Testis (tissue), 2 donors: ENCODE measurements at regions not wholly inside any gene's neighbourhood (a gene's known extent, or its start where the extent isn't known, plus 50 kb on each side); places are given as distances from the start of the nearest gene placed in this dataset.
A peak's percentile ranks its signal among the peaks of the same experiment; 100 is the strongest.

Source experiments
- DNase-seq: peaks from one replicate; pipeline ENCODE4 v3.0.0-alpha.2; 2019
- H3K27ac ChIP-seq, 2 donors: fragments of 200-600 bp; sonication (generic); one replicate each; pipeline ENCODE4 v1.5.1; 2019
- H3K27me3 ChIP-seq: fragments of 200-600 bp; sonication (generic); one replicate; pipeline ENCODE4 v1.5.1; 2019
- H3K36me3 ChIP-seq: fragments of 200-600 bp; sonication (generic); one replicate; pipeline ENCODE4 v1.5.1; 2017; ENCODE audit warnings: low read depth; ENCODE audit errors: missing control alignments
- H3K4me1 ChIP-seq: fragments of 200-600 bp; sonication (generic); one replicate; pipeline ENCODE4 v1.5.1; 2019
- H3K4me3 ChIP-seq, 2 donors: fragments of 200-600 bp; sonication (generic); one replicate each; pipeline ENCODE4 v1.5.1; 2017 to 2019
- H3K9me3 ChIP-seq: fragments of 200-600 bp; sonication (generic); one replicate; pipeline ENCODE4 v1.5.1; 2017
- CTCF ChIP-seq, 3 experiments: fragments of 450-650 bp in 2 of 3; fragments of 200-600 bp in 1 of 3; sonication (generic) in 1 of 3; IDR thresholded peaks; one replicate each; pipeline ENCODE4 v1.5.1; 2016 to 2019; ENCODE audit warnings: antibody characterized with exemption in 3 of 3, mild to moderate bottlenecking in 2 of 3, moderate library complexity in 1 of 3
- POLR2A ChIP-seq: fragments of 450-650 bp; IDR thresholded peaks from one replicate; pipeline ENCODE4 v1.6.1; 2017; ENCODE audit warnings: antibody characterized with exemption, mild to moderate bottlenecking, moderate library complexity
- WGBS, 2 donors: methylation state at CpG; one replicate each; pipeline ENCODE4 v1.1.5; 2018; 5-methylcytosine and 5-hydroxymethylcytosine counted together
- intact Hi-C: fragments of 100-400 bp; cut with DNase I; formaldehyde crosslinking; loops from one replicate; pipeline ENCODE4 v1.15.1; 2023; ENCODE audit warnings: low total_unique reads

GRCh38 chr11:23725752-23726151 lies 771.1 kb upstream of the LUZP2 start:
- no peaks in the 10 kb centered on the region for H3K4me1 ChIP-seq
- TF ChIP-seq POLR2A (no peak), CTCF (IDR thresholded peaks at IDR 0.05) (no peak)
- H3K9me3 ChIP-seq: no peaks in the 10 kb centered on the region
- no peak overlapping the region for H3K27ac ChIP-seq
- H3K36me3 ChIP-seq: no peaks in the 10 kb centered on the region
- DNase-seq: no peak
- H3K27me3 ChIP-seq: no peaks in the 10 kb centered on the region
- intact Hi-C loops: no loop called here
- WGBS, 2 donors: 85 to 89% methylated on average over 5 of the region's 5 CpGs
- no peak overlapping the region for H3K4me3 ChIP-seq

GRCh38 chr11:23727387-23727786 lies 769.5 kb upstream of the LUZP2 start:
- H3K36me3 ChIP-seq: no peaks in the 10 kb centered on the region
- DNase-seq: no peak
- H3K27ac ChIP-seq: no peak overlapping the region
- TF ChIP-seq CTCF (IDR thresholded peaks at IDR 0.05) (no peak), POLR2A (no peak)
- H3K27me3 ChIP-seq: no peaks in the 10 kb centered on the region
- intact Hi-C loops: no loop called here
- H3K4me3 ChIP-seq: no peak overlapping the region
- H3K4me1 ChIP-seq: no peaks in the 10 kb centered on the region
- H3K9me3 ChIP-seq: no peaks in the 10 kb centered on the region

- H3K36me3 ChIP-seq: no peaks in the 10 kb centered on the region
- TF ChIP-seq POLR2A: no peak
- no peak for TF ChIP-seq CTCF (IDR thresholded peaks at IDR 0.05)
- no peaks in the 10 kb centered on the region for H3K27me3 ChIP-seq
- H3K9me3 ChIP-seq: no peaks in the 10 kb centered on the region
- 71 to 79% methylated on average over 2 of the region's 2 CpGs for WGBS, 2 donors
- no peak overlapping the region for H3K4me3 ChIP-seq
- H3K4me1 ChIP-seq: no peaks in the 10 kb centered on the region
- no peak for DNase-seq
- intact Hi-C loops: no loop called here
- no peak overlapping the region for H3K27ac ChIP-seq
These were observed 769.1 kb upstream of the LUZP2 start for GRCh38 chr11:23727794-23728193.

- no peaks in the 10 kb centered on the region for H3K27me3 ChIP-seq
- H3K27ac ChIP-seq: no peak overlapping the region
- H3K4me3 ChIP-seq: no peak overlapping the region
- intact Hi-C loops: no loop called here
- no peak for DNase-seq
- H3K36me3 ChIP-seq: no peaks in the 10 kb centered on the region
- no peaks in the 10 kb centered on the region for H3K4me1 ChIP-seq
- TF ChIP-seq POLR2A (no peak), CTCF (IDR thresholded peaks at IDR 0.05) (no peak)
- H3K9me3 ChIP-seq: no peaks in the 10 kb centered on the region
- 72 to 78% methylated on average over 1 of the region's 1 CpG for WGBS, 2 donors
These were observed 767.8 kb upstream of the LUZP2 start for GRCh38 chr11:23729088-23729487.

GRCh38 chr11:23730307-23730998 lies 766.4 kb upstream of the LUZP2 start:
- Histone ChIP-seq H3K4me1 (no peaks in the 10 kb centered on the region), H3K27me3 (no peaks in the 10 kb centered on the region), H3K4me3 (peak overlapping the region; percentile 0 to 45), H3K36me3 (no peaks in the 10 kb centered on the region), H3K27ac (no peak overlapping the region), H3K9me3 (no peaks in the 10 kb centered on the region)
- TF ChIP-seq POLR2A (no peak), CTCF (IDR thresholded peaks at IDR 0.05) (no peak)
- intact Hi-C loops: no loop called here
- WGBS, 2 donors: 61 to 76% methylated on average over 37 to 43 of the region's 43 CpGs
- DNase-seq: peak; percentile 44
